Esophagus muscularis mucosa (tissue), 4 donors: ENCODE measurements at regions not wholly inside any gene's neighbourhood (a gene's known extent, or its start where the extent isn't known, plus 50 kb on each side); places are given as distances from the start of the nearest gene placed in this dataset.

ENCODE experiments used
- DNase-seq: peaks from one replicate; pipeline ENCODE4 v3.0.0-alpha.2; 2017; ENCODE audit errors: extremely low spot score
- H3K27ac ChIP-seq, 4 donors: fragments of 200-600 bp; sonication (generic); replicated peaks in 1 of 4; 1 replicate in 3 of 4; 2 replicates in 1 of 4; pipeline ENCODE4 v1.5.1; 2016 to 2019; ENCODE audit warnings: mild to moderate bottlenecking in 1 of 4
- H3K27me3 ChIP-seq, 4 donors: fragments of 200-600 bp; sonication (generic); one replicate each; pipeline versions ENCODE4 v1.5.1 to v1.6.0; 2016 to 2019
- H3K36me3 ChIP-seq, 4 donors: fragments of 200-600 bp; sonication (generic); one replicate each; pipeline ENCODE4 v1.5.1; 2016 to 2019
- H3K4me1 ChIP-seq, 4 donors: fragments of 200-600 bp; sonication (generic); one replicate each; pipeline ENCODE4 v1.5.1; 2016 to 2019
- H3K4me3 ChIP-seq, 4 donors: fragments of 200-600 bp; sonication (generic); 1 replicate in 2 of 4; 2 replicates in 2 of 4; pipeline ENCODE4 v1.5.1; 2016 to 2019; ENCODE audit warnings: mild to moderate bottlenecking in 4 of 4, moderate library complexity in 1 of 4
- H3K9me3 ChIP-seq, 4 donors: fragments of 200-600 bp; sonication (generic); 1 replicate in 3 of 4; 2 replicates in 1 of 4; pipeline ENCODE4 v1.5.1; 2016 to 2019
- EP300 ChIP-seq: sonication (generic); formaldehyde crosslinking; IDR thresholded peaks from one replicate; pipeline ENCODE4 v1.6.1; 2017; ENCODE audit warnings: antibody characterized with exemption
- POLR2A ChIP-seq: fragments of 450-650 bp; IDR thresholded peaks from one replicate; pipeline ENCODE4 v1.6.1; 2017; ENCODE audit warnings: antibody characterized with exemption, moderate library complexity, mild to moderate bottlenecking, low read depth
- POLR2AphosphoS5 ChIP-seq, 2 donors: sonication (generic); formaldehyde crosslinking; IDR thresholded peaks; one replicate each; pipeline ENCODE4 v1.6.1; 2017; ENCODE audit warnings: antibody characterized with exemption in 2 of 2
- WGBS: methylation state at CpG from one replicate; pipeline ENCODE4 v1.1.5; 2018; 5-methylcytosine and 5-hydroxymethylcytosine counted together
- intact Hi-C: fragments of 100-400 bp; cut with DNase I; formaldehyde crosslinking; loops from one replicate; pipeline ENCODE4 v1.15.1; 2023
- TF ChIP-seq, protein P1 (sequence below), 3 experiments: fragments of 200-600 bp in 2 of 3; fragments of 450-650 bp in 1 of 3; sonication (generic) in 2 of 3; IDR thresholded peaks; one replicate each; pipeline ENCODE4 v1.5.1; 2017 to 2019; ENCODE audit warnings: antibody characterized with exemption in 3 of 3, mild to moderate bottlenecking in 2 of 3, moderate library complexity in 1 of 3

DNA sequence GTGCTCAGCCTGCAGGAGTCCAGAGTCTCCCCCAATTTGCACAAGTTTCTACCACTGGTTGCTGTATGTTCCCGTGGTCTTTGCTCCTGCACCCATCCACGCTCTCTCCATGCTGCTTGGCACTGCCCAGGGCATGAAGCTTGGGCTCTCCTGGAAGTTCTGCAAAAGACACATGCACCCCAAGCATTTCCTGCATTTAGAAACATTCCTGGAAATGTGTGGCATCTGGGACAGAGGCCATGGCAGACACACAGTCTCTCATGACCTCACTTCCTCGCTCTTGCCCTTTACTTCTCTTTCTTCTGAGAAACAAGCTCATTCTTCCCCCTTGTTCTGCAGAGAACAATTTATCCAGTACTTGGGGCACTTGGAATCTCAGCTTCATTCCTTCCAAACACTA is 489.5 kb downstream of the BUD13 start:
- intact Hi-C loops: no loop called here

DNA sequence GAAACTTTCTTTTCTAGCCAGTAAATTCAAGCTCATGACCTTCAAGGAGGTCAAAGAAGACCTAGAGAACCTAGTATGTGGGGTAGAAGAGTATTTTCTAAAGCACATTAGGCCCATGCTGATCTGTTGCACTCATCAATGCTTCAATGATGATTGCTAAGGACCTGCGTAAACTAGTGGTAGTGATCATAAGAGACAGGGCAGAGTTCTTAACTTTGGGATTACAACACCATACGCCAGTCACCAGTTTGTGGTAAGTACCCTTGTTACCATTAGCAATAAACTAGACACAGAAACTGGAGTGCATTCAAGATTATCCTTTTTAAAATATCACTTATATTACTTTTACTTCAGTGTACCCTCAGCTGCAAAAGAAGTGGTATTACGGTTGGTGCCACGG is 490.3 kb downstream of the BUD13 start:
- no peaks in the 10 kb centered on the region for H3K36me3 ChIP-seq
- no peaks in the 10 kb centered on the region for H3K4me1 ChIP-seq
- no peak overlapping the region for H3K4me3 ChIP-seq
- H3K27me3 ChIP-seq: no peaks in the 10 kb centered on the region
- no peaks in the 10 kb centered on the region for H3K9me3 ChIP-seq
- 95% methylated on average over 4 of the region's 4 CpGs for WGBS
- TF ChIP-seq, protein P1, sequence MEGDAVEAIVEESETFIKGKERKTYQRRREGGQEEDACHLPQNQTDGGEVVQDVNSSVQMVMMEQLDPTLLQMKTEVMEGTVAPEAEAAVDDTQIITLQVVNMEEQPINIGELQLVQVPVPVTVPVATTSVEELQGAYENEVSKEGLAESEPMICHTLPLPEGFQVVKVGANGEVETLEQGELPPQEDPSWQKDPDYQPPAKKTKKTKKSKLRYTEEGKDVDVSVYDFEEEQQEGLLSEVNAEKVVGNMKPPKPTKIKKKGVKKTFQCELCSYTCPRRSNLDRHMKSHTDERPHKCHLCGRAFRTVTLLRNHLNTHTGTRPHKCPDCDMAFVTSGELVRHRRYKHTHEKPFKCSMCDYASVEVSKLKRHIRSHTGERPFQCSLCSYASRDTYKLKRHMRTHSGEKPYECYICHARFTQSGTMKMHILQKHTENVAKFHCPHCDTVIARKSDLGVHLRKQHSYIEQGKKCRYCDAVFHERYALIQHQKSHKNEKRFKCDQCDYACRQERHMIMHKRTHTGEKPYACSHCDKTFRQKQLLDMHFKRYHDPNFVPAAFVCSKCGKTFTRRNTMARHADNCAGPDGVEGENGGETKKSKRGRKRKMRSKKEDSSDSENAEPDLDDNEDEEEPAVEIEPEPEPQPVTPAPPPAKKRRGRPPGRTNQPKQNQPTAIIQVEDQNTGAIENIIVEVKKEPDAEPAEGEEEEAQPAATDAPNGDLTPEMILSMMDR (IDR thresholded peaks at IDR 0.05): no peak
- no peak for TF ChIP-seq POLR2AphosphoS5 (IDR thresholded peaks at IDR 0.05)
- TF ChIP-seq EP300: no peak
- no peak for TF ChIP-seq POLR2A
- DNase-seq: no peak
- intact Hi-C loops: no loop called here
- H3K27ac ChIP-seq: no peak overlapping the region

More for the DNA sequence above, 489.5 kb downstream of the BUD13 start:
- Histone ChIP-seq H3K4me1 (no peaks in the 10 kb centered on the region), H3K36me3 (no peaks in the 10 kb centered on the region), H3K27me3 (no peaks in the 10 kb centered on the region), H3K27ac (no peak overlapping the region), H3K4me3 (no peak overlapping the region), H3K9me3 (no peaks in the 10 kb centered on the region)
- WGBS: 94% methylated on average over 3 of the region's 3 CpGs
- TF ChIP-seq POLR2AphosphoS5 (IDR thresholded peaks at IDR 0.05) (no peak), POLR2A (no peak), EP300 (no peak)
- TF ChIP-seq, protein P1 (IDR thresholded peaks at IDR 0.05): no peak
- no peak for DNase-seq

DNA sequence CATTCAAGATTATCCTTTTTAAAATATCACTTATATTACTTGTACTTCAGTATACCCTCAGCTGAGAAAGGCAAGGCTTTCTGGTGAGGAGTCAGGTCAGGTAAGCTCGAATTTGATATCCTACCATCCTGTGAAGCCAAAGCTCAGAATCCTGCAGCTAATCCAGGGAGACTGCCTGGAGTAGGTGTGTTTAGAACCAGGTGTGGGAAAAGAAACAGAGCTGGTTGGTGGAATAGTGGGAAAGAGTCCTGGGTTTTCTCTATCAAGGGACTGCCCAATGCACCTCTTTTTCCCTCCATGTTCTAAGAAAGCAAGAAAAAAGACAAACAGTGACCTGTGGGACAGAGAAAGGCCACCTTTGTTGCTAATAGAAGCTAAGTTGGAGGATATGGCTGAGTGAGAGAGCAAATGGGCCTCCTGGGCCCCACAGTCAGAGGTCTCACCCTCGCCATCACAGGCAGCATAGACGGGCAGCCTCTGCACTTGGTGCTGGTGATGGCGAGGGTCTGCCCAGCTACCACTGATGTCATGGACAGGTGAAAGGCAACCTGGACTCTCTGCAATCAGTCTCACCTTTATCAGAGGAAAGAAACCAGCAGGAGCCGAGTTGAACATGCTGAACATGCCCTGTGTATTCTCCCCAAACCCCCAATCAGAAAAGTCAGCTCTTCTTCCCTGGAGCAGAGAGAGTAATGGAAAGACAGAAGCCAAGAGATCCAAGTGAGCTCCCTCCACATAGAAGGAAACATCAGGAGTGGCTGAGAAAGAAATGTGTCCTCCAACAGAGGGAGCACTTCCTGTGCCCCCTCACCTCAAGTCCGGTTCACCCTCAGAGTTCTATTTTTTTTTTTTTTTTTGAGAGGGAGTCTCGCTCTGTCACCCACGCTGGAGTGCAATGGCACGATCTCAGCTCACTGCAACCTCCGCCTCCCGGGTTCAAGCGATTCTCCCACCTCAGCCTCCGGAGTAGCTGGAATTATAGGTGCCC is 491.3 kb downstream of the BUD13 start:
- Histone ChIP-seq H3K9me3 (no peaks in the 10 kb centered on the region), H3K27ac (no peak overlapping the region), H3K4me3 (no peak overlapping the region), H3K4me1 (peaks cover 3 to 4% (median 3%) of the 10 kb centered on the region in 4 donors), H3K27me3 (peaks cover 0 to 7% (median 0%) of the 10 kb centered on the region in 4 donors), H3K36me3 (no peaks in the 10 kb centered on the region)
- intact Hi-C loops: no loop called here
- TF ChIP-seq EP300: no peak
- TF ChIP-seq, protein P1 (IDR thresholded peaks at IDR 0.05): no peak
- no peak for TF ChIP-seq POLR2A
- TF ChIP-seq POLR2AphosphoS5 (IDR thresholded peaks at IDR 0.05): no peak
- DNase-seq: no peak
- WGBS: 90% methylated on average over 13 of the region's 13 CpGs

DNA sequence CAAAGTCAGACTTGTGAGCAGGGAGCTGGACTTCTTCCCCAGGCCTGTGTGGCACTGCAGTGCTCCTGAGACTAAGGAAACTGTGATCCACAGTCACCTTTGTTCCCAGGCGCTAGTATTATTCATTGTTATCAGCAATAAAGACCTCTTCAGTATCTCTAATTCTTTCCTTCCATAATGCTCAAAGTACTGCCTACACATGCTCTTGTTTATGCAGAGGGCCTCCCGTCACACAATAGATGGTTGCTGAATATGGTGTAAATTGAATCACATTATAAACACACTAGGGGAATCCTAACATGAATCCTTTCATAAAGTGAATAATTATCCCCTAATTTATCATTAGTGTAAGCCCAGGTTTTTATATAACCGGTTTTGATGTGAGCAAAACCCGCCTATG is 493.3 kb downstream of the BUD13 start:
- WGBS: 81% methylated on average over 4 of the region's 4 CpGs
- no peak for DNase-seq
- H3K4me1 ChIP-seq: peaks cover 6 to 9% (median 8%) of the 10 kb centered on the region in 4 donors
- H3K27ac ChIP-seq: no peak overlapping the region
- intact Hi-C loops: no loop called here
- H3K36me3 ChIP-seq: no peaks in the 10 kb centered on the region
- TF ChIP-seq POLR2AphosphoS5 (IDR thresholded peaks at IDR 0.05) (no peak), POLR2A (no peak), EP300 (no peak)
- TF ChIP-seq, protein P1 (IDR thresholded peaks at IDR 0.05): no peak
- no peak overlapping the region for H3K4me3 ChIP-seq
- no peaks in the 10 kb centered on the region for H3K9me3 ChIP-seq
- peaks cover 0 to 25% (median 0%) of the 10 kb centered on the region in 4 donors for H3K27me3 ChIP-seq
